Colonic mucosa (tissue), 4 donors: ENCODE measurements at regions not wholly inside any gene's neighbourhood (a gene's known extent, or its start where the extent isn't known, plus 50 kb on each side); places are given as distances from the start of the nearest gene placed in this dataset.

ENCODE experiments used
- DNase-seq: peaks from one replicate; pipeline ENCODE4 v3.0.0-alpha.2; 2020
- H3K27ac ChIP-seq: fragments of 200-600 bp; one replicate; pipeline ENCODE4 v1.8.0; 2021
- H3K27me3 ChIP-seq: fragments of 200-600 bp; one replicate; pipeline ENCODE4 v1.8.0; 2021
- H3K36me3 ChIP-seq: fragments of 200-600 bp; one replicate; pipeline ENCODE4 v1.8.0; 2021
- H3K4me1 ChIP-seq: fragments of 200-600 bp; one replicate; pipeline ENCODE4 v1.8.0; 2021; ENCODE audit warnings: mild to moderate bottlenecking
- H3K4me3 ChIP-seq: fragments of 200-600 bp; one replicate; pipeline ENCODE4 v1.8.0; 2021
- H3K9ac ChIP-seq, 2 donors: one replicate each; pipeline ENCODE4 v1.7.0; 2013; ENCODE audit warnings: control low read depth in 2 of 2, low read depth in 2 of 2, low read length in 2 of 2
- H3K9me3 ChIP-seq: fragments of 200-600 bp; one replicate; pipeline ENCODE4 v1.8.0; 2021
- CTCF ChIP-seq: fragments of 200-600 bp; IDR thresholded peaks from one replicate; pipeline ENCODE4 v1.8.0; 2022; ENCODE audit warnings: antibody characterized with exemption, mild to moderate bottlenecking
- intact Hi-C: fragments of 100-400 bp; cut with DNase I; formaldehyde crosslinking; loops from one replicate; pipeline ENCODE4 v1.14.1; 2022
- donor health status: healthy.
- donor health status: DM: no; HTN: no; CAD: no.
- donor health status: DM: no; HTN: no; CAD: no.

GRCh38 chr15:95600884-95601283, 729.6 kb upstream of the NR2F2 start:
- Histone ChIP-seq H3K9ac (no peak overlapping the region), H3K36me3 (no peaks in the 10 kb centered on the region), H3K9me3 (no peaks in the 10 kb centered on the region), H3K27me3 (no peaks in the 10 kb centered on the region), H3K4me3 (no peak overlapping the region), H3K4me1 (no peaks in the 10 kb centered on the region), H3K27ac (no peak overlapping the region)
- TF ChIP-seq CTCF: no peak
- intact Hi-C loops: no loop called here
- DNase-seq: no peak

- DNase-seq: no peak
- Histone ChIP-seq H3K36me3 (no peaks in the 10 kb centered on the region), H3K27me3 (no peaks in the 10 kb centered on the region), H3K9ac (no peak overlapping the region), H3K27ac (no peak overlapping the region), H3K9me3 (no peaks in the 10 kb centered on the region), H3K4me3 (no peak overlapping the region), H3K4me1 (no peaks in the 10 kb centered on the region)
- TF ChIP-seq CTCF: no peak
- intact Hi-C loops: no loop called here
Measured at GRCh38 chr15:95601525-95601924, 729.0 kb upstream of the NR2F2 start.

GRCh38 chr15:95603802-95604201, 726.7 kb upstream of the NR2F2 start:
- intact Hi-C loops: no loop called here
- TF ChIP-seq CTCF: no peak
- DNase-seq: no peak
- H3K36me3 ChIP-seq: no peaks in the 10 kb centered on the region
- no peak overlapping the region for H3K27ac ChIP-seq
- no peak overlapping the region for H3K4me3 ChIP-seq
- H3K4me1 ChIP-seq: no peaks in the 10 kb centered on the region
- H3K9me3 ChIP-seq: no peaks in the 10 kb centered on the region
- H3K27me3 ChIP-seq: no peaks in the 10 kb centered on the region
- H3K9ac ChIP-seq: no peak overlapping the region

GRCh38 chr15:95604634-95605036, 725.9 kb upstream of the NR2F2 start:
- TF ChIP-seq CTCF: no peak
- no peak overlapping the region for H3K27ac ChIP-seq
- H3K4me1 ChIP-seq: no peaks in the 10 kb centered on the region
- no peak overlapping the region for H3K4me3 ChIP-seq
- H3K9ac ChIP-seq: no peak overlapping the region
- intact Hi-C loops: no loop called here
- H3K27me3 ChIP-seq: no peaks in the 10 kb centered on the region
- H3K36me3 ChIP-seq: no peaks in the 10 kb centered on the region
- no peaks in the 10 kb centered on the region for H3K9me3 ChIP-seq
- DNase-seq: peak; percentile 19

- Histone ChIP-seq H3K27me3 (no peaks in the 10 kb centered on the region), H3K4me1 (no peaks in the 10 kb centered on the region), H3K9ac (no peak overlapping the region), H3K4me3 (no peak overlapping the region), H3K36me3 (no peaks in the 10 kb centered on the region), H3K27ac (no peak overlapping the region), H3K9me3 (no peaks in the 10 kb centered on the region)
- intact Hi-C loops: no loop called here
- no peak for TF ChIP-seq CTCF
- no peak for DNase-seq
Measured at GRCh38 chr15:95605098-95605497, 725.4 kb upstream of the NR2F2 start.

DNA sequence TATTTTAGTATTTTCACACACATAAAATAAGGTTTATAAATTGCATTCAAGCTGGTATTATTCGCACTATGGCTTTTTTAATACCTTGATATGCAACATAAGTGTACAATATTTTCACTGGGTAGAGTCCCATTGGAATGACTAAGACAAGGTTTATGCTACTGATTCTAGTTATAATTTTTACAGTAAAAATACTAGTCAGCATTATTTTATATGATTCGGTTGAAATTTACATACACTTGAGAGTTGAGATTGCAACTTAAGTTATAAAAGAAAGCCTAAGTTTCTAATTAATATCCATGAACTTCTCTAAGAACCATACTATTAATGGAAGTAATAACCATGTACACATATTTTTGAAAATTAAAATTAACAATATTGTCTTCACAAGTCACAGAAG, 723.9 kb upstream of the NR2F2 start:
- no peaks in the 10 kb centered on the region for H3K9me3 ChIP-seq
- no peak overlapping the region for H3K27ac ChIP-seq
- no peak overlapping the region for H3K9ac ChIP-seq
- no peak for DNase-seq
- H3K36me3 ChIP-seq: no peaks in the 10 kb centered on the region
- no peak for TF ChIP-seq CTCF
- no peaks in the 10 kb centered on the region for H3K27me3 ChIP-seq
- H3K4me1 ChIP-seq: no peaks in the 10 kb centered on the region
- H3K4me3 ChIP-seq: no peak overlapping the region
- intact Hi-C loops: no loop called here
